Activated T-helper 17 cell treated with anti-CD3 and anti-CD28 coated beads, Interleukin-2, amount 50 U/mL, for 72 hours (primary cell): ENCODE measurements at regions not wholly inside any gene's neighbourhood (a gene's known extent, or its start where the extent isn't known, plus 50 kb on each side); places are given as distances from the start of the nearest gene placed in this dataset.
"Not testable (repeated sequence)": the region's sequence is repeated elsewhere in the genome, so short reads cannot be mapped to it uniquely, and the experiment has no call there.

ENCODE experiments used
- ATAC-seq: fragments of 150-1000 bp; cut with Tn5 transposase; replicated peaks from 2 replicates; pipeline ENCODE4 v1.10.0; 2021; ENCODE audit warnings: mild to moderate bottlenecking, moderate library complexity
- H3K27ac Mint-ChIP-seq: one replicate; pipeline ENCODE4 v1.8.0; 2022; ENCODE audit warnings: mixed read lengths
- H3K27me3 Mint-ChIP-seq: one replicate; pipeline ENCODE4 v1.8.0; 2022; ENCODE audit warnings: mixed read lengths
- H3K36me3 Mint-ChIP-seq: one replicate; pipeline ENCODE4 v1.8.0; 2022; ENCODE audit warnings: low read depth, mild to moderate bottlenecking, mixed read lengths
- H3K4me1 Mint-ChIP-seq: one replicate; pipeline ENCODE4 v1.8.0; 2022; ENCODE audit warnings: mixed read lengths
- H3K4me3 Mint-ChIP-seq: one replicate; pipeline ENCODE4 v1.8.0; 2022; ENCODE audit warnings: mild to moderate bottlenecking, mixed read lengths
- H3K9me3 Mint-ChIP-seq: one replicate; pipeline ENCODE4 v1.8.0; 2022; ENCODE audit warnings: mixed read lengths

DNA sequence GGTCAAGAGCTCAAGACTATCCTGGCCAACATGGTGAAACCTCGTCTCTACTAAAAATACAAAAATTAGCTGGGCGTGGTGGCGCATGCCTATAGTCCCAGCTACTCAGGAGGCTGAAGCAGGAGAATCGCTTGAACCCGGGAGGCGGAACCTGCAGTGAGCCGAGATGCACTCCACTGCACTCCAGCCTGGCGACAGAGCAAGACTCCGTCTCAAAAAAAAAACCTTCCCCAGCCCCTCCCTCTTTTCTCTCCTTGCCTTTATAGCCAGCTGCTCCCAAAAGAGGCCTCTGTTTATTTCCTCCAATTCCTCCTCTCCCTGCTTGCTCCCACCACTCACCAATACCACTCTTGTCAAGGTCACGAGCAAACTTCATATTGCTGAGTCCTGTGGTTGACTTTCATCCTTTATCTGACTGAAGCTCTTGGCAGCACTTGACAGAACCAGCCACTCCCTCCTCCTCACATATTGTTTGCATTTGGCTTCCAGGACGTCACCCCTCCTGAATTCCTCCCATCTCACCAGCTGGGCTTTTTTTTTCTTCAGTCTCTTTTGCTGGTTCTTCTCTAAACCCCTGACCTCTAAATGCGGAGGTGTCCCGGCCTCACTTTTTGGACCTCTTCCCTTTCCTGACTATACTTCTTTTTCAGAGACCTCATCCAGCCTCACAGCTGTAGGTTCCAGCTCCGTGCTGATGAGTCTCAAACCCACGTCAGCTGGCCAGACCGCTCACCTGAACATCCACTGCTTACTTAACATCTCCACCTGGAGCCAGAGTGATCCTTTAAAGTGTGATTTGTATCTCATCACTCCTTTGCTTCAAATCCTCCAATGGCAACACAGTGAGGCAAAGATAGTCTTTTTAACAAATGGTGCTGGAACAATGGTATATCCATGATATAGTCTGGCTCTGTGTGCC is 84.6 kb upstream of the CAB39 start:
- H3K27ac Mint-ChIP-seq, result no peak overlapping the region
- ATAC-seq, result no peak

DNA sequence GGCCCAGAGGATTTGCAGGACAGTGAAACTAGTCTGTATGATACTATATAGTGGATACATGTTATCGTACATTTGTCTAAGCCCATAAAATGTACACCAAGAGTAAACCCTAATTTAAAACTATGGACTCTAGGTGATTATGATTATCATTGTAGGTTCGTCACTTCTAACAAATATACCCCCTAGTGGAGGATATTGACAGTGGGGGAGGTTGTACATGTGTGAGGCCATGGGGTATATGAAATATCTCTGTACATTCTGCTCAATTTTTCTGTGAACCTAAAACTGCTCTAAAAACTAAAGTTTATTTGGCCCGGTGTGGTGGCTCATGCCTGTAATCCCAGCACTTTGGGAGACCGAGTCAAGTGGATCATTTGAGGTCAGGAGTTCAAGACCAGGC is 81.2 kb upstream of the CAB39 start:
- Mint-ChIP-seq H3K27ac (no peak overlapping the region), H3K27me3 (no peaks in the 10 kb centered on the region), H3K36me3 (no peaks in the 10 kb centered on the region), H3K4me3 (no peak overlapping the region), H3K4me1 (peaks cover 12% of the 10 kb centered on the region), H3K9me3 (no peaks in the 10 kb centered on the region)
- ATAC-seq, result no peak

More for the DNA sequence above, 84.6 kb upstream of the CAB39 start:
- Mint-ChIP-seq H3K9me3 (no peaks in the 10 kb centered on the region), H3K4me3 (no peak overlapping the region), H3K36me3 (no peaks in the 10 kb centered on the region), H3K27me3 (no peaks in the 10 kb centered on the region), H3K4me1 (peaks cover 12% of the 10 kb centered on the region)

DNA sequence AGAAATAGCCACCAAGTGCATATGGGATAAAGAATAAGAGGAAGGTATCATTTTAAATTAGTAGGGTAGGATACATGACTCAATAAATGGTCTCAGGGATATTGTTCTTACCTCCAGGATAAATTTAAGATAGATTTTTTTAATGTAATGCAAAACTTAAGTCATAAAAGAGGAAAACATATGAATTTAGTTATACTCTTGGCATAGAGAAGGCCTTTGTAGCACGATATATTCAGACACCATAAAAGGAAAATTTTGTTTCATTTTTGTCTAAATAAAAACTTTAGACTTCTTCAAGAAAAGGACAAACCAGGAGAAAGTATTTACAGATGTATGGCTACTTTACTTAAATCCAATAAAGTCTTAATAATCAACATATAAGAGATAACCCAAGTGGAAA is 78.5 kb upstream of the CAB39 start:
- Mint-ChIP-seq H3K27ac (no peak overlapping the region), H3K36me3 (no peaks in the 10 kb centered on the region), H3K9me3 (no peaks in the 10 kb centered on the region), H3K4me1 (peaks cover 6% of the 10 kb centered on the region), H3K27me3 (no peaks in the 10 kb centered on the region), H3K4me3 (no peak overlapping the region)
- no peak for ATAC-seq

DNA sequence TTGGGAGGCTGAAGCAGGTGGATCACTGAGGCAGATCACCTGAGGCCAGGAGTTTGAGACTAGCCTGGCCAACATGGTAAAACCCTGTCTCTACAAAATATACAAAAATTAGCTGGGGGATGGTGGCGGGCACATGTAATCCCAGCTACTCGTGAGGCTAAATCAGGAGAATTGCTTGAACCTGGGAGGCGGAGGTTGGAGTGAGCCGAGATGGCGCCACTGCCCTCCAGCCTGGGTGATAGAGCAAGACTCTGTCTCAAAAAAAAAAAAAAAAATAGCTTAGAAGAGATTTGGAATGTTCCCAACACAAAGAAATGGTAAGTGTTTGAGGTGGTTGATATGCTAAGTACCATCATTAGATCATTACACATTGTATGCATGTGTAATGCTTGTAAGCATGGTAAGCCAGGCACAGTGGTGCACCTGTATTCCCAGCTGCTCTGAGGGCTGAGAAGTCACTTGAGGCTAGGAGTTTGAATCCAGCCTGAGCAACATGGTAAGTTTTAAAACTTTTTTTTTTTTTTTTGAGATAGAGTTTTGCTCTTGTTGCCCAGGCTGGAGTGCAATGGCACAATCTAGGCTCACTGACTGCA is 77.8 kb upstream of the CAB39 start:
- not testable (repeated sequence) for H3K27me3 Mint-ChIP-seq, H3K4me3 Mint-ChIP-seq, H3K9me3 Mint-ChIP-seq, H3K36me3 Mint-ChIP-seq, H3K27ac Mint-ChIP-seq, H3K4me1 Mint-ChIP-seq, ATAC-seq

DNA sequence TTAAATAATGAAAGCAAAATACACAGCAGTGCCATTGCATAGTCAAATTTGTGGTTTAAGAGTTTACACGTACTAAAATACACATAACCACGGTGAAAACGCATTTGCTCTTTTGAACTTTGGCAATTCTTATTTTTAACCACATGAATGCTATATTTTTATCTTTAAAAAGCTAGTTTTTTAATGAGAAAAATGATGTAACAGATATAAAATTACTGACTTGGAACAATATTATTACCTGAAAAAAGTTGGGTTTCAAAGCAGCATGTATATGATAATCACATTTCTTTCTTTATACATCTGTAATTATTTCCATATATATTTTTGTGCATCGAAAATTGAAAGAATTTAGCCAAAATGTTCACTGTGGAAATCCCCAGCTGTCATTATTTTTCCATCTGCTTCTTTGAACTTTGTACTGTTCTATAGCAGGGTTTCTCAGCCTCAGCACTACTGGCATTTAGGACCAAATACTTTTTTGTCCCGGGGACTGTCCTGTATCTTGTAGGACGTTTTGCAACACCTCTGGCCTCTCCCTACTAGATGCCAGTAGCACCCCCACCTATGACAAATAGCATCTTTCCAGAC is 75.9 kb upstream of the CAB39 start:
- H3K27ac Mint-ChIP-seq, result no peak overlapping the region
- no peak overlapping the region for H3K4me3 Mint-ChIP-seq
- no peaks in the 10 kb centered on the region for H3K27me3 Mint-ChIP-seq
- H3K4me1 Mint-ChIP-seq, result peaks cover 6% of the 10 kb centered on the region
- ATAC-seq, result peak; percentile 74
- H3K9me3 Mint-ChIP-seq, result no peaks in the 10 kb centered on the region
- no peaks in the 10 kb centered on the region for H3K36me3 Mint-ChIP-seq

DNA sequence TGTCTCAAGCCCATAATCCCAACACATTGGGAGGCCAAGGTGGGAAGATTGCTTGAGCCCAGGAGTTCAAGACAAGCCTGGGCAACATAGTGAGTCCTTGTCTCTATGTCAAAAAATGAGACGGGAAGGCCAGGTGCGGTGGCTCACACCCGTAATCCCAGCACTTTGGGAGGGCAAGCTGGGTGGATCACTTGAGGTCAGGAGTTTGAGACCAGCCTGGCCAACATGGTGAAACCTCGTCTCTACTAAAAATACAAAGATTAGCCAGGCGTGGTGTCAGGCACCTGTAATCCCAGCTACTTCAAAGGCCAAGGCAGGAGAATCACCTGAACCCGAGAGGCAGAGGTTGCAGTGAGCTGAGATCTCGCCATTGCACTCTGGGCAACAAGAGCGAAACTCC is 75.2 kb upstream of the CAB39 start:
- not testable (repeated sequence) for H3K4me1 Mint-ChIP-seq, H3K27me3 Mint-ChIP-seq, H3K9me3 Mint-ChIP-seq, H3K27ac Mint-ChIP-seq, H3K4me3 Mint-ChIP-seq, ATAC-seq, H3K36me3 Mint-ChIP-seq

DNA sequence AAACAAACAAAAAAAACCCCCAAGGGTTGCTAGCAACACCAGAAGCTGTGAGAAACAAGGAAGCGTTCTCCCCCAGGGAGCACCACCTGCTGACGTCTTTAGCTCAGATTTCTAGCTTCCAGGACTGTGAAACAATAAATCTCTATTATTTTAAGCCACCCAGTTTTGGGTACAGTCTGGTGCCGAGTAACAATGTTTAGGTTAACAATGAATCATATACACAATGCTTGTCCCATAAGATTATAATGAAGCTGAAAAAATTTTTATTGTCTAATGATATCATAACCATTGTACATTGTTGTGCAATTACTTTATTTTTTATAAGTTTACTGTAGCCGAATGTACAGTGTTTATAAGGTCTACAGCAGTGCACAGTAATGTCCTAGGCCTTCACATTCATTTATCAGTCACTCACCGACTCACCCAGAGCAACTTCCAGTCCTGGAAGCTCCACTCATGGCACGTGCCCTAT is 72.1 kb upstream of the CAB39 start:
- Mint-ChIP-seq H3K27me3 (no peaks in the 10 kb centered on the region), H3K36me3 (no peaks in the 10 kb centered on the region), H3K4me1 (peaks cover 14% of the 10 kb centered on the region), H3K4me3 (no peak overlapping the region), H3K9me3 (no peaks in the 10 kb centered on the region), H3K27ac (no peak overlapping the region)
- no peak for ATAC-seq

DNA sequence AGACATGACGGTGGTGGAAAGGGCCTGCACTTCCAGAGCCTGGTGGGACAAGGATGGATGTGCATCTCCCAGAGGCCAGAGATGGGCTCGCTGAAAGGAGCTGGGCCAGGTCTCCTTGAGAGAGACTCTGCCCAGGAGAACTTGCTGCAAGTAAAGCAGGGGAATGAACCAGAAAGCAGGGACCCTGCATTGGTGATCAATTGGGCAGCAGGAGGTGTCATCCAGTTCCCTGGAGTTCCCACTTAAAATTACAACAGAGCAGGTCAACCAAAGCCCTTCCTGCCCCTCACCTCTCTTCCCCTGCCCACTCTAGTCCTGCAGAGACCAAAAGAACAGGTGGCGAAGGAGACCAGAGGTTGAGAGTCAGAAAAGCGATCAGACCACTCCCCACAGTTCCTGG is 69.7 kb upstream of the CAB39 start:
- no peaks in the 10 kb centered on the region for H3K36me3 Mint-ChIP-seq
- H3K4me3 Mint-ChIP-seq, result peak overlapping the region; percentile 74
- no peaks in the 10 kb centered on the region for H3K27me3 Mint-ChIP-seq
- peaks cover 8% of the 10 kb centered on the region for H3K4me1 Mint-ChIP-seq
- no peak for ATAC-seq
- H3K9me3 Mint-ChIP-seq, result no peaks in the 10 kb centered on the region
- peak overlapping the region; percentile 91 for H3K27ac Mint-ChIP-seq

DNA sequence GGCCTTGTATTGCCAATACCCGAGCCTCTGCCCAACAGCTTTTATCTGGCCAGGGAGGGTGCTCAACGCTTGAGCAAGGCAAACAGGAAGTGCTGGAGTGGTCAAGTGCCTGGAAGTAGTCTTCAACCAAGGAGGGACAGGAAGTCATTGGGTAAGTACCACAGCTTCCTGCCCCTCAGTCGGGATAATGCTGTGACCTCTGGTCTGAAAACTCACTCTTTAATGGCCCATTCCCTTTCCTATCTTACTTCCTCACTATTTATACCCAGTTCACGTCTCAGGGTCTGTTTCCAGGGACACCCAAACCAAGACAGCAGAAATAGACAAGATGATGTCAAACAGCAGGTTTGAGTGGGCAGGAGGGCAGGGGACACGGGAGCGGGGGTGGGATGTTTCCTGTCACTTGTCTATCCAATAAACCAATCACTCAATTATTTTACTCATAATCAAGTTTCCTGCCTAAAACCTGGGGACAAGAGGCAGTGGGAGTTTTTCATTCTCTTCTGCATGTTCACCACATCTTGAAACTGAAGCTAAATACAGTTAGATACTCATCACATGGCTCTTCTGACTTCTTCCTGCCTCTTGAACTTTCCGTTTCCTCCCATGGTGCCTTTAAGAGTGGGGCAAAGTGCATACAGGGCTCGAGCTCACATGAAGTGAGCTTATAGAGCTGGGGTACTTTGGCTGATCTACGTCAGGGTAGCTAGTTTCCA is 68.9 kb upstream of the CAB39 start:
- Mint-ChIP-seq H3K4me1 (peaks cover 8% of the 10 kb centered on the region), H3K27me3 (no peaks in the 10 kb centered on the region), H3K4me3 (peak overlapping the region; percentile 74), H3K36me3 (no peaks in the 10 kb centered on the region), H3K27ac (peak overlapping the region; percentile 91), H3K9me3 (no peaks in the 10 kb centered on the region)
- peak; percentile 94 for ATAC-seq

DNA sequence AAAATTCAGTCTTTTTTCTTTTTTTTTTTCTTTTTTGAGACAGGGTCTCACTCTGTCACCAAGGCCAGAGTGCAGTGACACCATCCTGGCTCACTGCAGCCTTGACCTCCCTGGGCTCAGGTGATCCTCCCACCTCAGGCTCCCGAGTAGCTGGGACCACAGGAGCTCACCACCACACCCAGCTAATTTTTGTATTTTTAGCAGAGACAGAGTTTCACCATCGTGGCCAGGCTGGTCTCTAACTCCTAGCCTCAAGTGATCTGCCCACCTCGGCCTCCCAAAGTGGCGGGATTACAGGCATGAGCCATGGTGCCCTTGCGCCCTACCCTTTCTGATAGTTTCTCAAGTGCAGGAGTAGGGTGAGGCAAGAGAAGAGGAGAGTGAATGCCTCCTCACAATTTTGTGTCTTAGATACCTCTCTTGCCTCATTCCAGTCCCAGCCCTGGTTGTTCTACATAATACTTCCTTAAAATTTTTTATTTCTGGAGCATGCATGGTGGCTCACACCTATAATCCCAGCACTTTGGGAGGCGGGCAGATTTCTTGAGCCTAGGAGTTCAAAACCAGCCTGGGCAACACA is 68.2 kb upstream of the CAB39 start:
- Mint-ChIP-seq H3K4me1 (peaks cover 8% of the 10 kb centered on the region), H3K27ac (peak overlapping the region; percentile 91), H3K4me3 (peak overlapping the region; percentile 74), H3K36me3 (no peaks in the 10 kb centered on the region), H3K27me3 (no peaks in the 10 kb centered on the region), H3K9me3 (no peaks in the 10 kb centered on the region)
- peak; percentile 16 for ATAC-seq

DNA sequence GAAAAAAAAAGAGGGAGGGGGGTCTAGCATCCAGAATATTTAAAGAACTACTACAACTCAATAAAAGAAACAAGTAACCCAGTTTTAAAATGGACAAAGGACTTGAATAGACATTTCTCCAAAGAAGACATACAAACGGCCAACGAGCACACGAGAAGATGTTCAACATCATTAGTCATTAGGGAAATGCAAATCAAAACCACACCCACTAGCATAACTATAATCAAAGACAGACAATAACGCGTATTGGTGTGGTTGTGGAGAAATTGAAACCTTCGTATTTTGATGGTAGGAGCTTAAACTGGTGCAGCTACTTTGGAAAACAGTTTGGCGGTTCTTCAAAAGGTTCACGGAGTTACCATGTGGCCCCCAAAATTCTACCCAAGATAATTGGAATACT is 64.3 kb upstream of the CAB39 start:
- Mint-ChIP-seq H3K4me3 (no peak overlapping the region), H3K36me3 (no peaks in the 10 kb centered on the region), H3K4me1 (peaks cover 18% of the 10 kb centered on the region), H3K27me3 (no peaks in the 10 kb centered on the region), H3K27ac (no peak overlapping the region), H3K9me3 (no peaks in the 10 kb centered on the region)
- ATAC-seq, result no peak

DNA sequence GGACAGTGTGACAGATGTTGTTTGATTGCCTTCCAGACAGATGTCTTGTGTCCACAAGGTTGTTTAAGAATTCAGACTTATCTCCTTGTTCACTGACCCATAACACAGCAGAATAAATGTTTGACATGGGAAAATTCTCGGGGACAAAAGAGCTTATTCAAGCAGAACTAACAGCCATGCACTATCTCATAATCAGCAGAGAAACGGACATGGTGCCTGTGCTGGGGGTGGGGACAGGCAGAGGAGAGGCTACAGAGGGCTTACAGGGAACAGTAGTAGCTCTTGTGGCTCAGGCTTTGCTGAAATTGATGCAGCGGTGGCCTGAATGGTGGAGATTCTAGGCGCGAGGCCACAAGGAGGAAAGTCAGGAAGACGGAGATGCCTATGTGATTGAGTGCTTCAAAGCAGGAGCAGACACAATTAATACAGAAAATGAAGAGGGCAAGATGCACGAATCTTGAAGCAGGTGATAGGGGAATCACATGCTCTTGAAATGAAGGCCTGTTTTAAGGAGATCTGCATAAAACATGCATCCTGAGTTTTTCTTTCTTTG is 62.0 kb upstream of the CAB39 start:
- ATAC-seq, result no peak
- H3K9me3 Mint-ChIP-seq, result no peaks in the 10 kb centered on the region
- peaks cover 18% of the 10 kb centered on the region for H3K4me1 Mint-ChIP-seq
- no peak overlapping the region for H3K4me3 Mint-ChIP-seq
- no peak overlapping the region for H3K27ac Mint-ChIP-seq
- no peaks in the 10 kb centered on the region for H3K36me3 Mint-ChIP-seq
- H3K27me3 Mint-ChIP-seq, result no peaks in the 10 kb centered on the region

DNA sequence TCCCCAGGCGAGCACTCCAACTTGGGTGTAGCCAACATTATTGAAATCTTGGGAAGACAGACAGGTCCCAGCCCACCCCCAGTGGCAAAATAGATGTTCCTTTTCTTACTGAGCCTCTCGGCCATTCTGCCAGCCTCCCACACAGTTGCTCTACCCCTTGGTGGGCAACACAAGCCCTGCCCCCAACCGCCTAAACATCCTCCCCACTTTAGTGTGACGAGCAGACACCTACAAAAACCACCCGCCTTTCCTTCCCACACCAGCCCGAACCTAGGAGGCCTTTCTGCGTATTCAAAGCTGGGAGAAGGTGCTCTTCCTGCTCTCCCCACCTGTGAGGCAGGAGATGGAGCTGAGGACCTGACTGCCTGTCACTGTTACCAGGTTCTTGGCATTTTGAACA is 58.6 kb upstream of the CAB39 start:
- H3K9me3 Mint-ChIP-seq, result no peaks in the 10 kb centered on the region
- peaks cover 44% of the 10 kb centered on the region for H3K4me1 Mint-ChIP-seq
- peak overlapping the region; percentile 34 for H3K4me3 Mint-ChIP-seq
- peak overlapping the region; percentile 13 for H3K27ac Mint-ChIP-seq
- no peaks in the 10 kb centered on the region for H3K27me3 Mint-ChIP-seq
- peaks cover 26% of the 10 kb centered on the region for H3K36me3 Mint-ChIP-seq
- ATAC-seq, result no peak

DNA sequence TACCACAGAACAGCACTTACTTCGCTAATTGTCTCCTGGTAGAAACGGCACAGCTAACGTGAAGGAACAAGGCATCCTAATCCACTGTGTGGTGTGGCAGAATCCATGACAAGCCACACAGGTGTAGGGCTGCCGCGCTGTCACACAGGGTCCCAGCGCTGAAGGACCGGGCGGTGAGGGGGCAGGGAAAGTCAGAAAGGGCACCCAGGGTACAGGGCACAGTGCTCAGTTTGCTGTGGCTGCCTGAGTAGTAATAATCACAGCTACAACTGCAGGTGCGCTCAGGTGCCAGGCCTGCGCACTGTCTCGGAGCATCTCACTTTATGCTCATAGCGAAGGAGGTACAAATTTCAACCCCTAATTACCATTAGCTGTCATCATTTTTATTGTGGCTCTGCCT is 55.2 kb upstream of the CAB39 start:
- Mint-ChIP-seq H3K4me1 (peaks cover 50% of the 10 kb centered on the region), H3K9me3 (no peaks in the 10 kb centered on the region), H3K27ac (peak overlapping the region; percentile 91), H3K27me3 (no peaks in the 10 kb centered on the region), H3K4me3 (peak overlapping the region; percentile 83), H3K36me3 (peaks cover 26% of the 10 kb centered on the region)
- no peak for ATAC-seq
